Colonic mucosa (tissue), 4 donors: ENCODE measurements at regions not wholly inside any gene's neighbourhood (a gene's known extent, or its start where the extent isn't known, plus 50 kb on each side); places are given as distances from the start of the nearest gene placed in this dataset.
"Not testable (repeated sequence)": the region's sequence is repeated elsewhere in the genome, so short reads cannot be mapped to it uniquely, and the experiment has no call there.

Experiments used
- DNase-seq: peaks from one replicate; pipeline ENCODE4 v3.0.0-alpha.2; 2020
- H3K27ac ChIP-seq: fragments of 200-600 bp; one replicate; pipeline ENCODE4 v1.8.0; 2021
- H3K27me3 ChIP-seq: fragments of 200-600 bp; one replicate; pipeline ENCODE4 v1.8.0; 2021
- H3K36me3 ChIP-seq: fragments of 200-600 bp; one replicate; pipeline ENCODE4 v1.8.0; 2021
- H3K4me1 ChIP-seq: fragments of 200-600 bp; one replicate; pipeline ENCODE4 v1.8.0; 2021; ENCODE audit warnings: mild to moderate bottlenecking
- H3K4me3 ChIP-seq: fragments of 200-600 bp; one replicate; pipeline ENCODE4 v1.8.0; 2021
- H3K9ac ChIP-seq, 2 donors: one replicate each; pipeline ENCODE4 v1.7.0; 2013; ENCODE audit warnings: control low read depth in 2 of 2, low read depth in 2 of 2, low read length in 2 of 2
- H3K9me3 ChIP-seq: fragments of 200-600 bp; one replicate; pipeline ENCODE4 v1.8.0; 2021
- intact Hi-C: fragments of 100-400 bp; cut with DNase I; formaldehyde crosslinking; loops from one replicate; pipeline ENCODE4 v1.14.1; 2022
- TF ChIP-seq, protein P1 (sequence below): fragments of 200-600 bp; IDR thresholded peaks from one replicate; pipeline ENCODE4 v1.8.0; 2022; ENCODE audit warnings: antibody characterized with exemption, mild to moderate bottlenecking
- donor health status: healthy.
- donor health status: DM: no; HTN: no; CAD: no.
- donor health status: DM: no; HTN: no; CAD: no.

DNA sequence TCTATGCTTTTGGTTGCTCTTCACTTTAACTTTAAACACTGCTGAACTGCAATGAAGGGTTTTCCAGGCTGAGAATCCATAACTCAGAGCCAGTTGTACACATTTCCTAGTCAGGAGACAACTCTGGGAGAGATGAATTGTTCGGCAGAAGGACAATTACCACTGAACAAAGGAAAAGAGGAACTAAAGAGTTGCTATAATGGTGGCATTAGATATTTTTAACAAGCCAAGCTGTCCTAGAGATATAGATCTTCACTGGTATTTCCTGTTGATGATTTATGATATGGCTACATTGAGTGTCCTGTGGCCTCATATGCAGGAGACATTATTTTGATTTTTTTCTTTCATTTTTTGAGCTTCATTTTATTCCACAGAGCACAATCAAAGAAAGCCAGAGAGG lies 219.1 kb upstream of the PCSK5 start:
- H3K4me3 ChIP-seq: no peak overlapping the region
- TF ChIP-seq, protein P1, sequence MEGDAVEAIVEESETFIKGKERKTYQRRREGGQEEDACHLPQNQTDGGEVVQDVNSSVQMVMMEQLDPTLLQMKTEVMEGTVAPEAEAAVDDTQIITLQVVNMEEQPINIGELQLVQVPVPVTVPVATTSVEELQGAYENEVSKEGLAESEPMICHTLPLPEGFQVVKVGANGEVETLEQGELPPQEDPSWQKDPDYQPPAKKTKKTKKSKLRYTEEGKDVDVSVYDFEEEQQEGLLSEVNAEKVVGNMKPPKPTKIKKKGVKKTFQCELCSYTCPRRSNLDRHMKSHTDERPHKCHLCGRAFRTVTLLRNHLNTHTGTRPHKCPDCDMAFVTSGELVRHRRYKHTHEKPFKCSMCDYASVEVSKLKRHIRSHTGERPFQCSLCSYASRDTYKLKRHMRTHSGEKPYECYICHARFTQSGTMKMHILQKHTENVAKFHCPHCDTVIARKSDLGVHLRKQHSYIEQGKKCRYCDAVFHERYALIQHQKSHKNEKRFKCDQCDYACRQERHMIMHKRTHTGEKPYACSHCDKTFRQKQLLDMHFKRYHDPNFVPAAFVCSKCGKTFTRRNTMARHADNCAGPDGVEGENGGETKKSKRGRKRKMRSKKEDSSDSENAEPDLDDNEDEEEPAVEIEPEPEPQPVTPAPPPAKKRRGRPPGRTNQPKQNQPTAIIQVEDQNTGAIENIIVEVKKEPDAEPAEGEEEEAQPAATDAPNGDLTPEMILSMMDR: no peak

DNA sequence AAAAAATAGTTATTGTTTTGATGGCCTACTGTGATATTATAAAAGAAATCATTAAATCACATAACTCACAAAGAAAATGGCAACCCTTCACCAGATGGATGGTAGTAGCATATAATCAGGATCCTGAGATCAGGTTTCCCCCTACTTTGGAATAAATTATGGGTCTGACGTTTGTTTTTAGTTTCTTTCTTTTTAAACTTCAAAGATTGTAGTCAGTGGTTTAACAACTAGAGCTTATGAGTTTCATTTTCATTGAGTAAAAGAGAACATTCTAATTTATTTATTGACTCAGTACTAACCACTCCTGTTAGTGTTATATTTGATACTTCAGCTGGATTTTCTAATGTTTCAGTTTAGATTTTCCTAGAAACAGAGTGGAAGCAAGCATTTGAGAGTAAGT lies 218.0 kb upstream of the PCSK5 start:
- Histone ChIP-seq H3K9ac (no peak overlapping the region), H3K4me3 (no peak overlapping the region), H3K9me3 (no peaks in the 10 kb centered on the region), H3K27me3 (no peaks in the 10 kb centered on the region), H3K27ac (no peak overlapping the region), H3K4me1 (no peaks in the 10 kb centered on the region), H3K36me3 (no peaks in the 10 kb centered on the region)
- intact Hi-C loops: no loop called here
- no peak for DNase-seq
- TF ChIP-seq, protein P1: no peak

More for the DNA sequence above, 219.1 kb upstream of the PCSK5 start:
- H3K9me3 ChIP-seq: no peaks in the 10 kb centered on the region
- H3K4me1 ChIP-seq: no peaks in the 10 kb centered on the region
- H3K27me3 ChIP-seq: no peaks in the 10 kb centered on the region
- DNase-seq: no peak
- no peak overlapping the region for H3K9ac ChIP-seq
- intact Hi-C loops: no loop called here
- H3K36me3 ChIP-seq: no peaks in the 10 kb centered on the region
- H3K27ac ChIP-seq: no peak overlapping the region

DNA sequence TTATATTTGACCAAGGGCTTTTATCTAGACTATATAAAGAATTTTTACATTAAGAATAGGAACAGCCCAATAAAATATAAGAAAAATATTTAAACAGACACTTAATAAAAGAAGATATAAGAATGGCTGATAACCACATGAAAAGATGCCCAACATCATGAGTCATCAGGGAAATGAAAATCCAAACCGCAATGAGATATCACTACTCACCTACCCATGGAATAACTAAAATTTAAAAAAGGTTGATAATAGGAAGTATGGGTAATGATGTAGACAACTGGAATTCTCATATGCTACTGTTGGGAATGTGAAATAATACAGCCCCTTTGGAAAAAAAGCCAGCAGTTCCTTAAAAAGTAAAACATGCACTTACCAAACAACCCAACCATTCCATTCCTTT lies 206.9 kb upstream of the PCSK5 start:
- no peak overlapping the region for H3K4me3 ChIP-seq
- H3K9ac ChIP-seq: no peak overlapping the region
- intact Hi-C loops: no loop called here
- TF ChIP-seq, protein P1: no peak
- H3K9me3 ChIP-seq: no peaks in the 10 kb centered on the region
- H3K27ac ChIP-seq: no peak overlapping the region
- no peaks in the 10 kb centered on the region for H3K4me1 ChIP-seq
- no peaks in the 10 kb centered on the region for H3K36me3 ChIP-seq
- H3K27me3 ChIP-seq: no peaks in the 10 kb centered on the region
- DNase-seq: no peak

DNA sequence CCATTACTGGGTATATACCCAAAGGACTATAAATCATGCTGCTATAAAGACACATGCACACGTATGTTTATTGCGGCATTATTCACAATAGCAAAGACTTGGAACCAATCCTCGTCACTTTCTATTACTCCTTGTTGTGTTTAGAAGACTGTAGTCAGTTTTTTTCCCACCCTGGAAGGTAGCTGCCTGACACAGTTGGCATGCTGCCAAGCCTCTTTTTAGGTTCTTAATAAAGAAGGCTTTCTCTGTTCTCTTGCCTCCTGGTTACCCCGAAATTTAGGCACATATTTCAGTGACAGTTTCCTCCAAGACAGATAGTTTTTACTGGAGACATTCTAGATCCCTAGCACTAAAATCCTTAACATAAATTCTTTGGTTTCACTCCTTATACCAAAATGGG lies 205.4 kb upstream of the PCSK5 start:
- Histone ChIP-seq H3K9me3 (no peaks in the 10 kb centered on the region), H3K27ac (no peak overlapping the region), H3K4me3 (no peak overlapping the region), H3K9ac (no peak overlapping the region), H3K4me1 (no peaks in the 10 kb centered on the region), H3K36me3 (no peaks in the 10 kb centered on the region), H3K27me3 (no peaks in the 10 kb centered on the region)
- intact Hi-C loops: no loop called here
- TF ChIP-seq, protein P1: no peak
- no peak for DNase-seq

DNA sequence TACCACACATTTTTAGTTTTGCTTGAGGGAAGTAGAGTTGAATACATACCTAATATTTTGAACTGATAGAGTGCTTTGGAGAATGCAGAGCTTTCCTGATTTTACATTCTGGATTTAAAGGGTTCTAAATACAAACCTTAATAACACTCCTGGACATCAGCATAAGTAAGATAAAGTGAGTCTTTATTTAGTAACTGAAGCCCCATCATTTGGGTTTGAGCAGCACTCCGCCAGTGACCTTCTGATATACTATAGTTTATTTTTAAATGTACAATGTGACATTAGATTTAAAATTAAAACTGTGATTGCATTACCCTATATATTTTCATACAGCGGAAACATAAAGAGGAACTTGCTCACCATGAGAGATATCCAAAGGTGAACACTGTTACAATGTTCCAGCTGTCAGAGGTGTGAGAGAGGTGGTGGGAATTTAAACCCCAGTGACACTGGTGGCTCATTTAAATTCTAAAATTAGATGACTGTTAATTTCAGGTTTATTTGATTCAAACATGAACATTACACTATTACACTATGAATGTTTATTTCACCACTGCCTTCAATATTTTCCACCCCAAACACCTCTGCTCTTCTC lies 203.0 kb upstream of the PCSK5 start:
- Histone ChIP-seq H3K4me1 (no peaks in the 10 kb centered on the region), H3K4me3 (no peak overlapping the region), H3K9ac (no peak overlapping the region), H3K27ac (no peak overlapping the region), H3K9me3 (no peaks in the 10 kb centered on the region), H3K27me3 (no peaks in the 10 kb centered on the region), H3K36me3 (no peaks in the 10 kb centered on the region)
- TF ChIP-seq, protein P1: no peak
- intact Hi-C loops: no loop called here
- DNase-seq: no peak

DNA sequence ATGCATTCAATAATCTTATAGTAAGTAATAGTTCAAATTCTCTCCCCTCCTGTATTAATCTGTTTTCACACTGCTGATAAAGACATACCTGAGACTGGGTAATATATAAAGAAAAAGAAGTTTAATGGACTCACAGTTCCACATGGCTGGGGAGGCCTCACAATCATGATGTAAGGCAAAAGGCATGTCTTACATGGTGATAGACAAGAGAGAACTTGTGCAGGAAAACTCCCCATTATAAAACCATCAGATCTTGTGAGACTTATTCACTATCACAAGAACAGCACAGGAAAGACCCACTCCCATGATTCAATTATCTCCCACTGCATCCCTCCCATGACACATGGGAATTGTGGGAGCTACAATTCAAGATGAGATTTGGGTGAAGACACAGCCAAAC lies 199.9 kb upstream of the PCSK5 start:
- H3K27me3 ChIP-seq, DNase-seq, H3K4me1 ChIP-seq, H3K9me3 ChIP-seq, H3K27ac ChIP-seq, intact Hi-C loops, H3K4me3 ChIP-seq, H3K9ac ChIP-seq, H3K36me3 ChIP-seq: not testable (repeated sequence)
